GM12872 (cell line): ENCODE measurements at regions not wholly inside any gene's neighbourhood (a gene's known extent, or its start where the extent isn't known, plus 50 kb on each side); places are given as distances from the start of the nearest gene placed in this dataset.

ENCODE experiments used
- TF ChIP-seq, protein P1 (sequence below): IDR thresholded peaks from 3 replicates; pipeline ENCODE4 v1.5.1; 2011; ENCODE audit warnings: low read depth, mild to moderate bottlenecking, low read length, moderate library complexity; ENCODE audit not compliant: insufficient read depth

DNA sequence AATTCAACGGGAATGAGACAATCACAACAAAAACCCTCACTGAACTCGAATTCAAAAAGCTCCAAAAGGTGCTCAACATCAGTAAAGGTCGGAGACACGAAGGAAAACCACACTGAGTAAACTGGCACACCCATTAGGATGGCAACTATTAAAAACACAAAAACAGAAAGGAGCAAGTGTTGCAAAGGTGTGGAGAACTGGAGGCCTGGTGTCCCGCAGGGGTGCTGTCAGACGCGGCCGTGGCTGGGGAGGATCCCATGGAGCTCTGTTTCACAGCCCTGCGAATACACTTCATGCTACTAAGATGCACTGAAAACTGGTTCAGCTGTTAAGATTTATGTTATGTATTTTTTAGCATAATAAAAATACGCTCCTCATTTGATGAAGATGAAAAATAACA lies 730.6 kb downstream of the GALR1 start:
- TF ChIP-seq, protein P1, sequence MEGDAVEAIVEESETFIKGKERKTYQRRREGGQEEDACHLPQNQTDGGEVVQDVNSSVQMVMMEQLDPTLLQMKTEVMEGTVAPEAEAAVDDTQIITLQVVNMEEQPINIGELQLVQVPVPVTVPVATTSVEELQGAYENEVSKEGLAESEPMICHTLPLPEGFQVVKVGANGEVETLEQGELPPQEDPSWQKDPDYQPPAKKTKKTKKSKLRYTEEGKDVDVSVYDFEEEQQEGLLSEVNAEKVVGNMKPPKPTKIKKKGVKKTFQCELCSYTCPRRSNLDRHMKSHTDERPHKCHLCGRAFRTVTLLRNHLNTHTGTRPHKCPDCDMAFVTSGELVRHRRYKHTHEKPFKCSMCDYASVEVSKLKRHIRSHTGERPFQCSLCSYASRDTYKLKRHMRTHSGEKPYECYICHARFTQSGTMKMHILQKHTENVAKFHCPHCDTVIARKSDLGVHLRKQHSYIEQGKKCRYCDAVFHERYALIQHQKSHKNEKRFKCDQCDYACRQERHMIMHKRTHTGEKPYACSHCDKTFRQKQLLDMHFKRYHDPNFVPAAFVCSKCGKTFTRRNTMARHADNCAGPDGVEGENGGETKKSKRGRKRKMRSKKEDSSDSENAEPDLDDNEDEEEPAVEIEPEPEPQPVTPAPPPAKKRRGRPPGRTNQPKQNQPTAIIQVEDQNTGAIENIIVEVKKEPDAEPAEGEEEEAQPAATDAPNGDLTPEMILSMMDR, result no peak

GRCh38 chr18:77981874-77982273 lies 732.2 kb downstream of the GALR1 start:
- TF ChIP-seq, protein P1, result no peak

GRCh38 chr18:77983270-77983669 lies 733.6 kb downstream of the GALR1 start:
- TF ChIP-seq, protein P1, result no peak

- TF ChIP-seq, protein P1, result no peak
These were observed 734.5 kb downstream of the GALR1 start for GRCh38 chr18:77984178-77984577.

DNA sequence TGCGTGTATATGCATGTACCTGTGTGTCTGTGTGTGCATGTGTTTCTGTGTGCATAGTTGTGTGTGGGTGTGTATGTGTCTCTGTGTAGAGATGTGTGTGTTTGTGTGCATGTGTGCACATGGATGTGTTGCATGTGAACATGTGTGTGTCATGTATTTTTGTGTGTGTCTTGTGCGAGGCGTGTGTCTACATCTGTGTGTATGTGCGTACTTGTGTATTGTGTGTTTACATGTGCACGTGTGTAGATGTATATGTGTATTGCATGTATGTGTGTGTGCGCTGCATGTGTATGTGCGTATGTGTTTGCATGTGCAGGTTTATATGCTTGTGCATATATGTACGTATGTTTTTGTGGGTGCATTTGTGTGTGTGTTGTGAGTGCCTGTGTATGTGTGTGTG lies 735.2 kb downstream of the GALR1 start:
- TF ChIP-seq, protein P1, result no peak

DNA sequence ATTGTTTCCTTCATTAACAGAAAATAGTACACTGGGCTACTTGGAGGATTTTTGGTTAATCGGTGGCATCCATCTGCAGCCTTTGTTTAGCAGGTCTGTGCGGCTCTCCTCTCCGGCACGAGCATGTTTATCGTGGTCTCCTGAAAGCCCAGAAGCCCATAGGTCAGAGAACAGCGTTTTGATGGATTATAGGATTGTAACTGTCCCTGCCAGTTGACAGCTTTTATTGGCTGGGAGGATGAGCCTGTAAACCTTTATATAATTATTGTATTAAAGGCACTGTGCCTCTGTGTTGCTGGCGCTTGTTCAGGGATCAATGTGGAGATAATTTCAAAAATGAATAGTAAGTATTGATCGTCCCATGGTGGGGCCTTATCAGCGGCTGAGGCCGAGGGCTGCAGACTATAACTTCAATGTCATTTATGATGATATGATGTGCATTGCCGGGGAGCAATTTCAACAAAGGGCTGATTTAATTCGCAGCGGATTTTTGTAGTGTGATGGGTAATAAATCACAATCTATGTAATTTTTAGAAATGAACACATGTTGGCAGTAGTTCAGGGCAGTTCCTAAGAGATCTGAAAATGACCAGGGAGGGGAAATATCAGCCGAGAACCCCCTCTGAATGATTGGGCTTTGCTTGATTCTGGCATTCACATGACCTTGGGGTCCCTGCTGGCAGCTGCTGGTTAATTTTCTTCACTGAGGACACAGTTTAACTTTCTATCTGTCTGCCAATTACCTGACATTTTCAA lies 736.1 kb downstream of the GALR1 start:
- TF ChIP-seq, protein P1, result no peak

DNA sequence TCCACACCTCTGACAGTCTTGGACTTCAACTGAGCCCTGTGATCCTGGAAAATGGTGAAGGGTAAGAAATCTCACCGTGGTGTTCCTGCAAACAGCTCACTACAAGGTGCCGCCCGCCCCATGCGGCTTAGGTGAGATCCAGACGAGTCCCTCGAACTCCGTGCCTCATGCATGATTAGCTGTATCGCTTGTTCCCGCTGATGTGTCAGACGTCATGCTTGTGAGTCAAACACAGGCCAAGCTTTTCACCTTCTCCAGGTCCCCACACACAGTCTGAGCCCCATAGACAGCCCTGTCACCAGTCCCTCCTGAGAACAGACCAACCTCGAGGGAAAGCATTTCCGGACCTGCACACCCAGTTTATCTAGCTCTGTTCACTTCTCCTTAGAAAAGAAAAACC lies 740.5 kb downstream of the GALR1 start:
- TF ChIP-seq, protein P1, result no peak
